Urinary bladder (tissue), 3 donors: ENCODE measurements at regions not wholly inside any gene's neighbourhood (a gene's known extent, or its start where the extent isn't known, plus 50 kb on each side); places are given as distances from the start of the nearest gene placed in this dataset.
"Not testable (repeated sequence)": the region's sequence is repeated elsewhere in the genome, so short reads cannot be mapped to it uniquely, and the experiment has no call there.

Experiments
- DNase-seq: peaks from one replicate; pipeline ENCODE4 v3.0.0-alpha.2; 2015; ENCODE audit errors: extremely low spot score
- H3K27ac ChIP-seq: one replicate; pipeline ENCODE4 v1.5.1; 2013; ENCODE audit warnings: low read depth, mild to moderate bottlenecking, moderate library complexity
- H3K36me3 ChIP-seq: one replicate; pipeline ENCODE4 v1.6.1; 2013; ENCODE audit warnings: mild to moderate bottlenecking, moderate library complexity; ENCODE audit not compliant: insufficient read depth
- H3K4me1 ChIP-seq: one replicate; pipeline ENCODE4 v1.6.1; 2013; ENCODE audit warnings: mild to moderate bottlenecking, moderate library complexity; ENCODE audit not compliant: insufficient read depth
- H3K4me3 ChIP-seq: one replicate; pipeline ENCODE4 v1.5.1; 2013; ENCODE audit warnings: low read depth, low read length
- WGBS: extraction: QIAGEN DNeasy Blood & Tissue Kit; methylation state at CpG from one replicate; pipeline ENCODE4 v1.1.7; 2013; 5-methylcytosine and 5-hydroxymethylcytosine counted together
- donor health status: healthy with polysubstance abuse.
- donor health status: healthy.

GRCh38 chr13:50547175-50547574, 296.3 kb downstream of the DLEU7 start:
- not testable (repeated sequence) for H3K4me3 ChIP-seq, H3K4me1 ChIP-seq, DNase-seq, H3K36me3 ChIP-seq, H3K27ac ChIP-seq
- no CpG with 5 or more reads among the region's 2 CpGs for WGBS

GRCh38 chr13:50548586-50548985, 294.9 kb downstream of the DLEU7 start:
- WGBS = 94% methylated on average over 2 of the region's 2 CpGs
- Histone ChIP-seq H3K36me3 (no peaks in the 10 kb centered on the region), H3K27ac (no peak overlapping the region), H3K4me3 (no peak overlapping the region), H3K4me1 (no peaks in the 10 kb centered on the region)
- DNase-seq = no peak

- H3K27ac ChIP-seq = no peak overlapping the region
These were observed 294.1 kb downstream of the DLEU7 start for GRCh38 chr13:50549221-50549942.

GRCh38 chr13:50550151-50550550, 293.3 kb downstream of the DLEU7 start:
- 91% methylated on average over 1 of the region's 1 CpG for WGBS
- Histone ChIP-seq H3K4me1 (no peaks in the 10 kb centered on the region), H3K4me3 (no peak overlapping the region), H3K36me3 (no peaks in the 10 kb centered on the region), H3K27ac (no peak overlapping the region)
- no peak for DNase-seq

More at GRCh38 chr13:50549221-50549942, 294.1 kb downstream of the DLEU7 start:
- H3K4me1 ChIP-seq = no peaks in the 10 kb centered on the region
- no peaks in the 10 kb centered on the region for H3K36me3 ChIP-seq
- DNase-seq = no peak
- WGBS = 89% methylated on average over 4 of the region's 4 CpGs
- H3K4me3 ChIP-seq = no peak overlapping the region

GRCh38 chr13:50552424-50552966, 291.0 kb downstream of the DLEU7 start:
- Histone ChIP-seq H3K4me1 (no peaks in the 10 kb centered on the region), H3K27ac (no peak overlapping the region), H3K4me3 (no peak overlapping the region), H3K36me3 (no peaks in the 10 kb centered on the region)
- no peak for DNase-seq
- WGBS = 44% methylated on average over 1 of the region's 1 CpG

GRCh38 chr13:50561739-50562138, 281.8 kb downstream of the DLEU7 start:
- Histone ChIP-seq H3K4me1 (no peaks in the 10 kb centered on the region), H3K36me3 (no peaks in the 10 kb centered on the region), H3K27ac (no peak overlapping the region), H3K4me3 (no peak overlapping the region)
- DNase-seq = no peak

- Histone ChIP-seq H3K4me3 (no peak overlapping the region), H3K36me3 (no peaks in the 10 kb centered on the region), H3K4me1 (no peaks in the 10 kb centered on the region), H3K27ac (no peak overlapping the region)
- DNase-seq = no peak
These were observed 276.8 kb downstream of the DLEU7 start for GRCh38 chr13:50566646-50567045.

- Histone ChIP-seq H3K4me1 (peaks cover 3% of the 10 kb centered on the region), H3K27ac (no peak overlapping the region), H3K36me3 (no peaks in the 10 kb centered on the region), H3K4me3 (no peak overlapping the region)
- no peak for DNase-seq
- 79% methylated on average over 3 of the region's 3 CpGs for WGBS
These were observed 271.4 kb downstream of the DLEU7 start for GRCh38 chr13:50572129-50572528.

- no peak for DNase-seq
- Histone ChIP-seq H3K36me3 (no peaks in the 10 kb centered on the region), H3K27ac (no peak overlapping the region), H3K4me3 (no peak overlapping the region), H3K4me1 (peaks cover 3% of the 10 kb centered on the region)
- WGBS = 80% methylated on average over 4 of the region's 4 CpGs
These were observed 270.4 kb downstream of the DLEU7 start for GRCh38 chr13:50573066-50573465.

- Histone ChIP-seq H3K4me1 (peaks cover 3% of the 10 kb centered on the region), H3K27ac (no peak overlapping the region), H3K36me3 (no peaks in the 10 kb centered on the region), H3K4me3 (no peak overlapping the region)
- DNase-seq = no peak
- 57% methylated on average over 3 of the region's 3 CpGs for WGBS
These were observed 268.8 kb downstream of the DLEU7 start for GRCh38 chr13:50574731-50575130.

- DNase-seq = no peak
- 96% methylated on average over 3 of the region's 3 CpGs for WGBS
These were observed 268.4 kb downstream of the DLEU7 start for GRCh38 chr13:50575138-50575537.

GRCh38 chr13:50576156-50576555, 267.3 kb downstream of the DLEU7 start:
- 70% methylated on average over 6 of the region's 6 CpGs for WGBS
- Histone ChIP-seq H3K4me3 (no peak overlapping the region), H3K27ac (no peak overlapping the region), H3K36me3 (no peaks in the 10 kb centered on the region), H3K4me1 (peaks cover 3% of the 10 kb centered on the region)
- DNase-seq = no peak

More at GRCh38 chr13:50575138-50575537, 268.4 kb downstream of the DLEU7 start:
- Histone ChIP-seq H3K36me3 (no peaks in the 10 kb centered on the region), H3K4me1 (peaks cover 3% of the 10 kb centered on the region), H3K27ac (no peak overlapping the region), H3K4me3 (no peak overlapping the region)

- 96% methylated on average over 2 of the region's 2 CpGs for WGBS
These were observed 265.7 kb downstream of the DLEU7 start for GRCh38 chr13:50577806-50578205.

GRCh38 chr13:50580684-50581305, 262.7 kb downstream of the DLEU7 start:
- H3K27ac ChIP-seq = no peak overlapping the region
- peaks cover 3% of the 10 kb centered on the region for H3K4me1 ChIP-seq
- no peak overlapping the region for H3K4me3 ChIP-seq
- no peak for DNase-seq
- 44% methylated on average over 4 of the region's 4 CpGs for WGBS
- no peaks in the 10 kb centered on the region for H3K36me3 ChIP-seq

More at GRCh38 chr13:50577806-50578205, 265.7 kb downstream of the DLEU7 start:
- peaks cover 3% of the 10 kb centered on the region for H3K4me1 ChIP-seq
- H3K36me3 ChIP-seq = no peaks in the 10 kb centered on the region
- H3K27ac ChIP-seq = no peak overlapping the region
- no peak for DNase-seq
- no peak overlapping the region for H3K4me3 ChIP-seq
